ENCODE measurements at regions not wholly inside any gene's neighbourhood (a gene's known extent, or its start where the extent isn't known, plus 50 kb on each side); places are given as distances from the start of the nearest gene placed in this dataset.

GRCh38 chr4:41427931-41428600 is 109.9 kb upstream of the LIMCH1 start:
- WGBS, 3 donors = 20 to 44% (median 28%) methylated on average over 3 of the region's 3 CpGs
- peaks cover 54% of the 10 kb centered on the region for H3K4me1 ChIP-seq
- peak overlapping the region; percentile 12 for H3K4me3 ChIP-seq
- TF ChIP-seq, protein P1, sequence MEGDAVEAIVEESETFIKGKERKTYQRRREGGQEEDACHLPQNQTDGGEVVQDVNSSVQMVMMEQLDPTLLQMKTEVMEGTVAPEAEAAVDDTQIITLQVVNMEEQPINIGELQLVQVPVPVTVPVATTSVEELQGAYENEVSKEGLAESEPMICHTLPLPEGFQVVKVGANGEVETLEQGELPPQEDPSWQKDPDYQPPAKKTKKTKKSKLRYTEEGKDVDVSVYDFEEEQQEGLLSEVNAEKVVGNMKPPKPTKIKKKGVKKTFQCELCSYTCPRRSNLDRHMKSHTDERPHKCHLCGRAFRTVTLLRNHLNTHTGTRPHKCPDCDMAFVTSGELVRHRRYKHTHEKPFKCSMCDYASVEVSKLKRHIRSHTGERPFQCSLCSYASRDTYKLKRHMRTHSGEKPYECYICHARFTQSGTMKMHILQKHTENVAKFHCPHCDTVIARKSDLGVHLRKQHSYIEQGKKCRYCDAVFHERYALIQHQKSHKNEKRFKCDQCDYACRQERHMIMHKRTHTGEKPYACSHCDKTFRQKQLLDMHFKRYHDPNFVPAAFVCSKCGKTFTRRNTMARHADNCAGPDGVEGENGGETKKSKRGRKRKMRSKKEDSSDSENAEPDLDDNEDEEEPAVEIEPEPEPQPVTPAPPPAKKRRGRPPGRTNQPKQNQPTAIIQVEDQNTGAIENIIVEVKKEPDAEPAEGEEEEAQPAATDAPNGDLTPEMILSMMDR (IDR thresholded peaks at IDR 0.05) = no peak
- no peaks in the 10 kb centered on the region for H3K9me3 ChIP-seq
- no peaks in the 10 kb centered on the region for H3K36me3 ChIP-seq (ENCODE audit: insufficient read depth in 1 of 2, low read depth in 1 of 2)
- DNase-seq (no peak), ATAC-seq (peak in 3 of 4 donors; percentile 29 to 39 (median 39))
- H3K27ac ChIP-seq = peak overlapping the region; percentile 66
- H3K27me3 ChIP-seq (ENCODE audit: insufficient read depth in 3 of 3, low read length in 2 of 3) = no peaks in the 10 kb centered on the region
- intact Hi-C loops (cut with DNase I) = no loop called here

DNA sequence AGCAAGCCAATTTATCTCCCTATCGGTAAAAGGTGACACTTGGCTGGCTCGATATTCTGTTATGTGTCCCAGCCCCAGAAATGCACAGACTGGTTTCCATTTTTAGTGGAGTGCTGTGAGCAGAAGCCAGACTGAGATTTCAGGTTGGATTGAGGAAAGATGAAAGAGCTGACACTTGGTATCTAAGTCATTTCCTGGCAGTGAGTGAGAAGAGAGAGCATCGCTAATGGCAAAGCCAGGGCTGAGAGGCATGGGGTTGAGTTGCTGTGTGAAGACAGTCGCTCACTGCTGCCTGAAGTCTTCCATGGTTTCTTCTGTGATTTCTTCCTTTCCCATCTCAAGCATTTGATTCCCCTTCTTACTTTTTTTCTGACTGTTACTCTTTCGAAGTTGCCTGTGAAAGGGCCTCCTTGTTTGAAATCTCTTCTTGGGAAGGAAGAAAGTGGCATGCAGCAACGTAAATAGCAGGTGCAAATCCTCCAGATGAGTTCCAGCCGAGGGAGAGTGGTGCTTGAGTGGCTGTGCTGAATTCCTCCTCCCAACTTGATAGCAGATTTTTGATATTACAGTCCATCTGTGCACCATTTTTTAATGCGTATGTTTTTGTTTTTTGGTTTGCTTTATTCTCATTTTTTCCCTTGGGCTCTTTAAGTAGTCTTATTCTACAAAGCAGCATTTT is 109.2 kb upstream of the LIMCH1 start:
- DNase-seq (no peak), ATAC-seq (peak; percentile 59 to 71 (median 64))
- no peaks in the 10 kb centered on the region for H3K27me3 ChIP-seq (ENCODE audit: insufficient read depth in 3 of 3, low read length in 2 of 3)
- no peaks in the 10 kb centered on the region for H3K36me3 ChIP-seq (ENCODE audit: insufficient read depth in 1 of 2, low read depth in 1 of 2)
- TF ChIP-seq, protein P1 (IDR thresholded peaks at IDR 0.05) = no peak
- intact Hi-C loops (cut with DNase I) = no loop called here
- peak overlapping the region; percentile 66 for H3K27ac ChIP-seq
- WGBS, 3 donors = 21 to 29% (median 27%) methylated on average over 8 of the region's 8 CpGs
- peaks cover 60% of the 10 kb centered on the region for H3K4me1 ChIP-seq
- peak overlapping the region; percentile 12 for H3K4me3 ChIP-seq
- no peaks in the 10 kb centered on the region for H3K9me3 ChIP-seq

- TF ChIP-seq, protein P1 (IDR thresholded peaks at IDR 0.05) = no peak
- DNase-seq = no peak
- ATAC-seq = no peak
- no peaks in the 10 kb centered on the region for H3K9me3 ChIP-seq
- intact Hi-C loops (cut with DNase I) = no loop called here
- H3K27ac ChIP-seq = peak overlapping the region; percentile 66
- no peak overlapping the region for H3K4me3 ChIP-seq
- WGBS, 3 donors = 43 to 70% (median 50%) methylated on average over 5 of the region's 5 CpGs
- H3K27me3 ChIP-seq (ENCODE audit: insufficient read depth in 3 of 3, low read length in 2 of 3) = no peaks in the 10 kb centered on the region
- peaks cover 62% of the 10 kb centered on the region for H3K4me1 ChIP-seq
- H3K36me3 ChIP-seq (ENCODE audit: insufficient read depth in 1 of 2, low read depth in 1 of 2) = no peaks in the 10 kb centered on the region
Observed at GRCh38 chr4:41429280-41429669, 108.7 kb upstream of the LIMCH1 start.

DNA sequence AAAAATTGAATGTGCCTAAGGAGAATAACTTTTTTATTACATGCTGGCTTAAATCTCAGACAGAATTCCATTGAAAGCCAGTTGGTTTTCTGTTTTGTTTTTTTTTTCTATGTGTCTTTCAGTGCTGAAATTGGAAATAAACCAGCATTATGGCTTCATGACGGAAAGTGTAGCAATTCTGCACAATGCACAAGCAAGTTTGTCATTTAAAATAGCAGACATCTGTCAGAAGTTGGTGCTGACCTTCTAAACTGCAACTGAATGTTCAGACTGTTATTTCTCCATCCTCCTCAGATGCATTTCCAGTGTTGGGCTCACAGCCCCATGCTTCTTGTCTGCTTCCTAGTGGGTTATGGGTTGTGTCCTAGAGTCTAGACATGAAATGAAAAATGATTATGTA is 107.2 kb upstream of the LIMCH1 start:
- ATAC-seq = peak in 3 of 4 donors; percentile 62 to 70 (median 65)
- H3K36me3 ChIP-seq (ENCODE audit: insufficient read depth in 1 of 2, low read depth in 1 of 2) = no peaks in the 10 kb centered on the region
- H3K27ac ChIP-seq = peak overlapping the region; percentile 5
- TF ChIP-seq, protein P1 (IDR thresholded peaks at IDR 0.05) = no peak
- no peaks in the 10 kb centered on the region for H3K9me3 ChIP-seq
- no peak overlapping the region for H3K4me3 ChIP-seq
- no peak for DNase-seq
- WGBS, 3 donors = 51 to 83% (median 69%) methylated on average over 1 of the region's 1 CpG
- H3K27me3 ChIP-seq (ENCODE audit: insufficient read depth in 3 of 3, low read length in 2 of 3) = no peaks in the 10 kb centered on the region
- peaks cover 65% of the 10 kb centered on the region for H3K4me1 ChIP-seq
- intact Hi-C loops (cut with DNase I) = no loop called here

All from psoas muscle (tissue), 7 donors.